ENCODE measurements at regions not wholly inside any gene's neighbourhood (a gene's known extent, or its start where the extent isn't known, plus 50 kb on each side); places are given as distances from the start of the nearest gene placed in this dataset.

- TF ChIP-seq SMC3 (IDR thresholded peaks at IDR 0.05; ENCODE audit: low read depth, low read length) (no peak), POLR2AphosphoS5 (IDR thresholded peaks at IDR 0.05; ENCODE audit: low read depth, low read length) (no peak), CTCF (IDR thresholded peaks at IDR 0.05) (no peak), RXRA (IDR thresholded peaks at IDR 0.05; ENCODE audit: borderline replicate concordance, low read depth) (no peak), EP300 (IDR thresholded peaks at IDR 0.05; ENCODE audit: borderline replicate concordance in 1 of 2, low read depth in 1 of 2, low read length in 1 of 2) (no peak), USF2 (IDR thresholded peaks at IDR 0.05; ENCODE audit: borderline replicate concordance, low read depth, low read length) (no peak)
Observed at GRCh38 chr10:30518907-30519306, 84.9 kb downstream of the MAP3K8 start.

Measured in SK-N-SH (cell line).